ENCODE measurements at regions not wholly inside any gene's neighbourhood (a gene's known extent, or its start where the extent isn't known, plus 50 kb on each side); places are given as distances from the start of the nearest gene placed in this dataset.

GRCh38 chr6:135631821-135632220 lies 134.3 kb upstream of the AHI1 start:
- Histone ChIP-seq H3K27me3 (ENCODE audit: insufficient read depth, low read depth) (no peaks in the 10 kb centered on the region), H3K4me2 (no peak overlapping the region), H4K20me1 (ENCODE audit: insufficient read depth) (no peaks in the 10 kb centered on the region), H3K9ac (no peak overlapping the region), H3K4me1 (ENCODE audit: low read depth, poor library complexity, severe bottlenecking) (no peaks in the 10 kb centered on the region), H2AFZ (ENCODE audit: low read depth) (no peak overlapping the region), H3K36me3 (ENCODE audit: insufficient read depth) (no peaks in the 10 kb centered on the region), H3K4me3 (IDR thresholded peaks at IDR 0.05; ENCODE audit: insufficient read depth, low read depth, low read length) (no peak overlapping the region), H3K79me2 (ENCODE audit: insufficient read depth, low read depth) (no peaks in the 10 kb centered on the region), H3K27ac (no peak overlapping the region)
- no peak for TF ChIP-seq CTCF (conservative IDR thresholded peaks at IDR 0.05; ENCODE audit: low read depth, low read length)

- no peak overlapping the region for H3K9ac ChIP-seq
- TF ChIP-seq CTCF (conservative IDR thresholded peaks at IDR 0.05; ENCODE audit: low read depth, low read length) = no peak
- H3K79me2 ChIP-seq (ENCODE audit: insufficient read depth, low read depth) = no peaks in the 10 kb centered on the region
Observed at GRCh38 chr6:135633573-135633972, 136.0 kb upstream of the AHI1 start.

GRCh38 chr6:135637701-135638100 lies 140.2 kb upstream of the AHI1 start:
- TF ChIP-seq CTCF (conservative IDR thresholded peaks at IDR 0.05; ENCODE audit: low read depth, low read length) = no peak
- no peaks in the 10 kb centered on the region for H3K4me1 ChIP-seq (ENCODE audit: low read depth, poor library complexity, severe bottlenecking)
- no peak overlapping the region for H3K4me3 ChIP-seq (IDR thresholded peaks at IDR 0.05; ENCODE audit: insufficient read depth, low read depth, low read length)
- H3K27me3 ChIP-seq (ENCODE audit: insufficient read depth, low read depth) = no peaks in the 10 kb centered on the region
- H3K36me3 ChIP-seq (ENCODE audit: insufficient read depth) = no peaks in the 10 kb centered on the region
- no peaks in the 10 kb centered on the region for H4K20me1 ChIP-seq (ENCODE audit: insufficient read depth)
- no peak overlapping the region for H3K9ac ChIP-seq
- no peak overlapping the region for H3K27ac ChIP-seq
- H2AFZ ChIP-seq (ENCODE audit: low read depth) = no peak overlapping the region
- no peak overlapping the region for H3K4me2 ChIP-seq
- H3K79me2 ChIP-seq (ENCODE audit: insufficient read depth, low read depth) = no peaks in the 10 kb centered on the region

More at GRCh38 chr6:135633573-135633972, 136.0 kb upstream of the AHI1 start:
- Histone ChIP-seq H3K36me3 (ENCODE audit: insufficient read depth) (no peaks in the 10 kb centered on the region), H3K4me1 (ENCODE audit: low read depth, poor library complexity, severe bottlenecking) (no peaks in the 10 kb centered on the region), H3K27ac (no peak overlapping the region), H3K4me3 (IDR thresholded peaks at IDR 0.05; ENCODE audit: insufficient read depth, low read depth, low read length) (no peak overlapping the region), H3K4me2 (no peak overlapping the region), H2AFZ (ENCODE audit: low read depth) (no peak overlapping the region), H4K20me1 (ENCODE audit: insufficient read depth) (no peaks in the 10 kb centered on the region), H3K27me3 (ENCODE audit: insufficient read depth, low read depth) (no peaks in the 10 kb centered on the region)

- Histone ChIP-seq H3K27me3 (ENCODE audit: insufficient read depth, low read depth) (no peaks in the 10 kb centered on the region), H2AFZ (ENCODE audit: low read depth) (no peak overlapping the region), H3K9ac (no peak overlapping the region), H3K4me3 (IDR thresholded peaks at IDR 0.05; ENCODE audit: insufficient read depth, low read depth, low read length) (no peak overlapping the region), H3K4me2 (no peak overlapping the region), H3K79me2 (ENCODE audit: insufficient read depth, low read depth) (no peaks in the 10 kb centered on the region), H3K36me3 (ENCODE audit: insufficient read depth) (no peaks in the 10 kb centered on the region), H4K20me1 (ENCODE audit: insufficient read depth) (no peaks in the 10 kb centered on the region), H3K27ac (no peak overlapping the region), H3K4me1 (ENCODE audit: low read depth, poor library complexity, severe bottlenecking) (no peaks in the 10 kb centered on the region)
- no peak for TF ChIP-seq CTCF (conservative IDR thresholded peaks at IDR 0.05; ENCODE audit: low read depth, low read length)
Observed at GRCh38 chr6:135638108-135638507, 140.6 kb upstream of the AHI1 start.
